ENCODE measurements at regions not wholly inside any gene's neighbourhood (a gene's known extent, or its start where the extent isn't known, plus 50 kb on each side); places are given as distances from the start of the nearest gene placed in this dataset.
"Not testable (repeated sequence)": the region's sequence is repeated elsewhere in the genome, so short reads cannot be mapped to it uniquely, and the experiment has no call there.

GRCh38 chr6:168170841-168171601, 92.0 kb upstream of the FRMD1 start:
- CTCF ChIA-PET = no interaction called here
- DNase-seq (ENCODE audit: extremely low spot score) = no peak
- POLR2A ChIA-PET = no interaction called here
- TF ChIP-seq, protein P1, sequence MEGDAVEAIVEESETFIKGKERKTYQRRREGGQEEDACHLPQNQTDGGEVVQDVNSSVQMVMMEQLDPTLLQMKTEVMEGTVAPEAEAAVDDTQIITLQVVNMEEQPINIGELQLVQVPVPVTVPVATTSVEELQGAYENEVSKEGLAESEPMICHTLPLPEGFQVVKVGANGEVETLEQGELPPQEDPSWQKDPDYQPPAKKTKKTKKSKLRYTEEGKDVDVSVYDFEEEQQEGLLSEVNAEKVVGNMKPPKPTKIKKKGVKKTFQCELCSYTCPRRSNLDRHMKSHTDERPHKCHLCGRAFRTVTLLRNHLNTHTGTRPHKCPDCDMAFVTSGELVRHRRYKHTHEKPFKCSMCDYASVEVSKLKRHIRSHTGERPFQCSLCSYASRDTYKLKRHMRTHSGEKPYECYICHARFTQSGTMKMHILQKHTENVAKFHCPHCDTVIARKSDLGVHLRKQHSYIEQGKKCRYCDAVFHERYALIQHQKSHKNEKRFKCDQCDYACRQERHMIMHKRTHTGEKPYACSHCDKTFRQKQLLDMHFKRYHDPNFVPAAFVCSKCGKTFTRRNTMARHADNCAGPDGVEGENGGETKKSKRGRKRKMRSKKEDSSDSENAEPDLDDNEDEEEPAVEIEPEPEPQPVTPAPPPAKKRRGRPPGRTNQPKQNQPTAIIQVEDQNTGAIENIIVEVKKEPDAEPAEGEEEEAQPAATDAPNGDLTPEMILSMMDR (IDR thresholded peaks at IDR 0.05; ENCODE audit: control extremely low read depth, extremely low read depth, low read depth, missing control alignments) = no peak

DNA sequence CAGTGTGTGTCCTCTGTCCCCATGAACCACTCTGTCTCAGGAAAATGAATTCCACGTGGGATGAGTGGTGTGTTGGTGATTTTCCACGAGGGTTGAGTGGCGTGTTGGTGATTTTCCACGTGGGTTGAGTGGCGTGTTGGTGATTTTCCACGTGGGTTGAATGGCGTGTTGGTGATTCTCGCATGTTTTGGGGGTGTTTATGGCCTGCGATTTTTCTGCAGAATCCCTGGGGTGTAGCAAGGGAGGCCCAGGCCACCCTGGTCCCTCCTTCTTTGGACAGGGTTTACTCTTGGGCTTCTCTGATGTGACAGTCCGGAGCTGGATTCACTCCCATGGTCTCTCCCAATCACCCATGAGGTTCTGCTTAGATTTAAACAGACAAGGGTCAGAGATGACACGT, 90.6 kb upstream of the FRMD1 start:
- ChIA-PET POLR2A (no interaction called here), CTCF (no interaction called here)
- TF ChIP-seq, protein P1 (IDR thresholded peaks at IDR 0.05; ENCODE audit: control extremely low read depth, extremely low read depth, low read depth, missing control alignments) = no peak
- DNase-seq (ENCODE audit: extremely low spot score) = no peak

DNA sequence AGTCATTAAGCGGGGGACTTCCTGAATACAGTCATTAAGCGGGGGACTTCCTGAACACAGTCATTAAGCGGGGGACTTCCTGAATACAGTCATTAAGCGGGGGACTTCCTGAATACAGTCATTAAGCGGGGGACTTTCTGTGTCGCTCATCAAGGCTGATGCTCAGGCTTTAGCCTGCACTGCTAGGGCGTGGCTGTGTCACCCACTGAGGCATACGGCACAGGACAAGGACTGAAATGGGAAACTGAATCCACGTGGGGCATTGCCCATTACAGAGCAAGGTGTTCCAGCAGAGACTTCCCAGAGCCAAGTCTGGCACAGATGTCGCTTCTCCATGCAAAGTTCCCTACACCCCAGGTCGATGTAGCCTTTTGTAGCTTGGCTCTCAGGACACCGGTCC, 89.9 kb upstream of the FRMD1 start:
- CTCF ChIA-PET; POLR2A ChIA-PET; DNase-seq (ENCODE audit: extremely low spot score): not testable (repeated sequence)

GRCh38 chr6:168168330-168168729, 89.3 kb upstream of the FRMD1 start:
- DNase-seq (ENCODE audit: extremely low spot score); POLR2A ChIA-PET: not testable (repeated sequence)
- CTCF ChIA-PET = interaction anchor here (1.2 kb wide), 1 partner anchor 11 kb away, joined by 3 read pairs; no protein-coding TSS in a partner anchor

- TF ChIP-seq, protein P1 (IDR thresholded peaks at IDR 0.05; ENCODE audit: control extremely low read depth, extremely low read depth, low read depth, missing control alignments) = no peak
- CTCF ChIA-PET = interaction anchor here (1.2 kb wide), 1 partner anchor 11 kb away, joined by 3 read pairs; no protein-coding TSS in a partner anchor
- POLR2A ChIA-PET = no interaction called here
- no peak for DNase-seq (ENCODE audit: extremely low spot score)
These were observed 88.7 kb upstream of the FRMD1 start for GRCh38 chr6:168167431-168168315.

GRCh38 chr6:168166627-168167026, 87.6 kb upstream of the FRMD1 start:
- TF ChIP-seq, protein P1 (IDR thresholded peaks at IDR 0.05; ENCODE audit: control extremely low read depth, extremely low read depth, low read depth, missing control alignments) = no peak
- no peak for DNase-seq (ENCODE audit: extremely low spot score)
- CTCF ChIA-PET = no interaction called here
- POLR2A ChIA-PET = no interaction called here

DNA sequence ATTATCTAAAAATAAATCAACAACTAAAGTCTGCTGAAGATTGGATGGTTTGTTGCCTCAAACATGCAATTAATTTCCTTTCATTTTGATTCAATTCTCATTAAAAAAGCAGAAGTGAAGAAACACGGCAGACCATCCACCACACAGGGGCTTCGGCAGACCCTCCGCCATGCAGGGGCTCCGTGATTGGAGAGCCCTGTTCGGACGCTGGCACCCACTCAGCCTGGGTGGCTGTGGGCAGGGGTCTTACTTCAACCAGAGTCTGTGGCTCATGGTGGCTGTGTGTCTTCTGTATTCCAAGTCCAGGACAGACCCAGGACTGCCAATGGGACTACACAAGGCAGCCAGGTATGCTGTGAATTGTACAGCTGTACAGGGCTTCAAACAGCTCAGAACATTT, 86.9 kb upstream of the FRMD1 start:
- no peak for DNase-seq (ENCODE audit: extremely low spot score)

More for the DNA sequence above, 86.9 kb upstream of the FRMD1 start:
- TF ChIP-seq, protein P1 (IDR thresholded peaks at IDR 0.05; ENCODE audit: control extremely low read depth, extremely low read depth, low read depth, missing control alignments) = no peak
- CTCF ChIA-PET = no interaction called here
- POLR2A ChIA-PET = no interaction called here

Data from GM10248 (cell line).